ENCODE measurements at regions not wholly inside any gene's neighbourhood (a gene's known extent, or its start where the extent isn't known, plus 50 kb on each side); places are given as distances from the start of the nearest gene placed in this dataset.

GRCh38 chr10:118528426-118528825, 67.0 kb downstream of the PRLHR start:
- H3F3A ChIP-seq (ENCODE audit: control insufficient read depth, insufficient read depth) = no peaks in the 10 kb centered on the region
- no peaks in the 10 kb centered on the region for H3K27me3 ChIP-seq (ENCODE audit: control insufficient read depth, low read length)
- TF ChIP-seq CTCF (IDR thresholded peaks at IDR 0.05; ENCODE audit: low read depth, low read length, poor library complexity, severe bottlenecking) (no peak), EZH2phosphoT487 (IDR thresholded peaks at IDR 0.05; ENCODE audit: borderline replicate concordance, low read length) (no peak)
- H3K4me3 ChIP-seq (ENCODE audit: low read length) = no peak overlapping the region
- no peaks in the 10 kb centered on the region for H4K20me1 ChIP-seq (ENCODE audit: control insufficient read depth, insufficient read depth, low read depth, low read length)
- no peaks in the 10 kb centered on the region for H3K4me1 ChIP-seq (ENCODE audit: control insufficient read depth, low read length)
- no peak overlapping the region for H3K4me2 ChIP-seq (ENCODE audit: low read length)
- no peaks in the 10 kb centered on the region for H3K9me2 ChIP-seq (replicated peaks; ENCODE audit: control insufficient read depth, low read length)
- no peak overlapping the region for H3K27ac ChIP-seq (ENCODE audit: low read depth, low read length)
- H3K79me2 ChIP-seq (ENCODE audit: control insufficient read depth, low read length) = no peaks in the 10 kb centered on the region
- H3K36me3 ChIP-seq (ENCODE audit: control insufficient read depth, low read length) = no peaks in the 10 kb centered on the region
- H3K9me3 ChIP-seq (ENCODE audit: control insufficient read depth, insufficient read depth, low read length) = no peaks in the 10 kb centered on the region

GRCh38 chr10:118523775-118524174, 71.7 kb downstream of the PRLHR start:
- Histone ChIP-seq H4K20me1 (ENCODE audit: control insufficient read depth, insufficient read depth, low read depth, low read length) (no peaks in the 10 kb centered on the region), H3F3A (ENCODE audit: control insufficient read depth, insufficient read depth) (no peaks in the 10 kb centered on the region), H3K27me3 (ENCODE audit: control insufficient read depth, low read length) (no peaks in the 10 kb centered on the region), H3K9me3 (ENCODE audit: control insufficient read depth, insufficient read depth, low read length) (no peaks in the 10 kb centered on the region), H3K9me2 (replicated peaks; ENCODE audit: control insufficient read depth, low read length) (no peaks in the 10 kb centered on the region; the same call in 1 of the 2 replicates), H3K27ac (ENCODE audit: low read depth, low read length) (no peak overlapping the region), H3K4me2 (ENCODE audit: low read length) (no peak overlapping the region), H3K4me1 (ENCODE audit: control insufficient read depth, low read length) (no peaks in the 10 kb centered on the region), H3K79me2 (ENCODE audit: control insufficient read depth, low read length) (no peaks in the 10 kb centered on the region), H3K4me3 (ENCODE audit: low read length) (no peak overlapping the region), H3K36me3 (ENCODE audit: control insufficient read depth, low read length) (no peaks in the 10 kb centered on the region)
- TF ChIP-seq EZH2phosphoT487 (IDR thresholded peaks at IDR 0.05; ENCODE audit: borderline replicate concordance, low read length) = no peak
- no peak for TF ChIP-seq CTCF (IDR thresholded peaks at IDR 0.05; ENCODE audit: low read depth, low read length, poor library complexity, severe bottlenecking)

- no peaks in the 10 kb centered on the region for H4K20me1 ChIP-seq (ENCODE audit: control insufficient read depth, insufficient read depth, low read depth, low read length)
- no peak overlapping the region for H3K4me2 ChIP-seq (ENCODE audit: low read length)
- H3K9me3 ChIP-seq (ENCODE audit: control insufficient read depth, insufficient read depth, low read length) = no peaks in the 10 kb centered on the region
- H3K4me1 ChIP-seq (ENCODE audit: control insufficient read depth, low read length) = no peaks in the 10 kb centered on the region
- H3K4me3 ChIP-seq (ENCODE audit: low read length) = no peak overlapping the region
- H3K79me2 ChIP-seq (ENCODE audit: control insufficient read depth, low read length) = no peaks in the 10 kb centered on the region
- no peaks in the 10 kb centered on the region; the same call in 1 of the 2 replicates for H3K9me2 ChIP-seq (replicated peaks; ENCODE audit: control insufficient read depth, low read length)
- no peaks in the 10 kb centered on the region for H3K36me3 ChIP-seq (ENCODE audit: control insufficient read depth, low read length)
- H3F3A ChIP-seq (ENCODE audit: control insufficient read depth, insufficient read depth) = no peaks in the 10 kb centered on the region
- no peak overlapping the region for H3K27ac ChIP-seq (ENCODE audit: low read depth, low read length)
- no peaks in the 10 kb centered on the region; the same call in 1 of the 2 replicates for H3K27me3 ChIP-seq (ENCODE audit: control insufficient read depth, low read length)
- TF ChIP-seq EZH2phosphoT487 (IDR thresholded peaks at IDR 0.05; ENCODE audit: borderline replicate concordance, low read length) (no peak), CTCF (IDR thresholded peaks at IDR 0.05; ENCODE audit: low read depth, low read length, poor library complexity, severe bottlenecking) (no peak)
Measured at GRCh38 chr10:118522791-118523498, 72.5 kb downstream of the PRLHR start.
